Neural progenitor cell (in vitro differentiated cells): ENCODE measurements at regions not wholly inside any gene's neighbourhood (a gene's known extent, or its start where the extent isn't known, plus 50 kb on each side); places are given as distances from the start of the nearest gene placed in this dataset.

ENCODE experiments used
- DNase-seq: peaks from one replicate; pipeline ENCODE4 v3.0.0-alpha.2; 2016; ENCODE audit warnings: low spot score
- H2AFZ ChIP-seq: fragments of 200-600 bp; sonication (generic); replicated peaks from 2 replicates; pipeline ENCODE4 v1.6.1; 2016; ENCODE audit warnings: antibody characterized with exemption
- H3F3A ChIP-seq: fragments of 200-600 bp; sonication (generic); 2 replicates; pipeline ENCODE4 v1.6.1; 2016; ENCODE audit warnings: antibody characterized with exemption, low read depth
- H3K27ac ChIP-seq: fragments of 200-600 bp; sonication (generic); 2 replicates; pipeline ENCODE4 v1.5.1; 2016; ENCODE audit warnings: mild to moderate bottlenecking
- H3K27me3 ChIP-seq: fragments of 200-600 bp; sonication (generic); 2 replicates; pipeline ENCODE4 v1.6.1; 2016; ENCODE audit warnings: mild to moderate bottlenecking, moderate library complexity
- H3K36me3 ChIP-seq: fragments of 200-600 bp; sonication (generic); 2 replicates; pipeline ENCODE4 v1.5.1; 2016
- H3K4me1 ChIP-seq: fragments of 200-600 bp; sonication (generic); 2 replicates; pipeline ENCODE4 v1.6.1; 2016; ENCODE audit warnings: mixed run types
- H3K4me2 ChIP-seq: fragments of 200-600 bp; sonication (generic); 2 replicates; pipeline ENCODE4 v1.6.1; 2016
- H3K4me3 ChIP-seq: fragments of 200-600 bp; sonication (generic); 2 replicates; pipeline ENCODE4 v1.5.1; 2016
- H3K79me2 ChIP-seq: fragments of 200-600 bp; sonication (generic); 2 replicates; pipeline ENCODE4 v1.6.1; 2016; ENCODE audit warnings: low read depth
- H3K9ac ChIP-seq: fragments of 200-600 bp; sonication (generic); 2 replicates; pipeline ENCODE4 v1.6.1; 2016
- H3K9me3 ChIP-seq: fragments of 200-600 bp; sonication (generic); 2 replicates; pipeline ENCODE4 v1.5.1; 2016; ENCODE audit warnings: low read depth
- H4K20me1 ChIP-seq: fragments of 200-600 bp; sonication (generic); 2 replicates; pipeline ENCODE4 v1.6.1; 2016; ENCODE audit warnings: low read depth
- H3K27ac Mint-ChIP-seq: 3 replicates; pipeline ENCODE4 v1.8.0; 2021; ENCODE audit warnings: mixed read lengths
- H3K27me3 Mint-ChIP-seq: 2 replicates; pipeline ENCODE4 v1.8.0; 2022; ENCODE audit warnings: low read depth, mild to moderate bottlenecking, inconsistent platforms, moderate library complexity, mixed read lengths; ENCODE audit not compliant: insufficient read depth
- H3K36me3 Mint-ChIP-seq: 3 replicates; pipeline ENCODE4 v1.8.0; 2021; ENCODE audit warnings: mixed read lengths
- H3K4me1 Mint-ChIP-seq: 3 replicates; pipeline ENCODE4 v1.8.0; 2021; ENCODE audit warnings: mixed read lengths
- H3K4me3 Mint-ChIP-seq: 3 replicates; pipeline ENCODE4 v1.8.0; 2021; ENCODE audit warnings: mild to moderate bottlenecking, moderate library complexity, mixed read lengths
- H3K9me3 Mint-ChIP-seq: 3 replicates; pipeline ENCODE4 v1.8.0; 2020; ENCODE audit warnings: mixed read lengths
- EZH2 ChIP-seq: fragments of 200-600 bp; sonication (generic); IDR thresholded peaks from 2 replicates; pipeline ENCODE4 v1.6.1; 2017; ENCODE audit warnings: antibody characterized with exemption, mild to moderate bottlenecking, moderate library complexity
- EZH2phosphoT487 ChIP-seq: fragments of 200-600 bp; sonication (generic); IDR thresholded peaks from 2 replicates; pipeline ENCODE4 v1.6.1; 2017; ENCODE audit warnings: antibody characterized with exemption
- TF ChIP-seq, protein P1 (sequence below): fragments of 200-600 bp; sonication (generic); IDR thresholded peaks from 2 replicates; pipeline ENCODE4 v1.5.1; 2017; ENCODE audit warnings: antibody characterized with exemption, mild to moderate bottlenecking

- Mint-ChIP-seq H3K9me3 (no peaks in the 10 kb centered on the region), H3K27me3 (peaks cover 2% of the 10 kb centered on the region), H3K27ac (no peak overlapping the region), H3K4me1 (no peaks in the 10 kb centered on the region), H3K4me3 (no peak overlapping the region), H3K36me3 (no peaks in the 10 kb centered on the region)
- peaks cover 3% of the 10 kb centered on the region for H3K4me1 ChIP-seq
- H3K4me2 ChIP-seq, result no peak overlapping the region
- H4K20me1 ChIP-seq, result no peaks in the 10 kb centered on the region
- H3K27ac ChIP-seq, result no peak overlapping the region
- DNase-seq, result no peak
- H3K36me3 ChIP-seq, result no peaks in the 10 kb centered on the region
- no peaks in the 10 kb centered on the region for H3K79me2 ChIP-seq
- no peaks in the 10 kb centered on the region for H3K9me3 ChIP-seq
- no peaks in the 10 kb centered on the region for H3K27me3 ChIP-seq
- no peak overlapping the region for H3K4me3 ChIP-seq
- TF ChIP-seq EZH2, result no peak
- no peak for TF ChIP-seq EZH2phosphoT487
- TF ChIP-seq, protein P1, sequence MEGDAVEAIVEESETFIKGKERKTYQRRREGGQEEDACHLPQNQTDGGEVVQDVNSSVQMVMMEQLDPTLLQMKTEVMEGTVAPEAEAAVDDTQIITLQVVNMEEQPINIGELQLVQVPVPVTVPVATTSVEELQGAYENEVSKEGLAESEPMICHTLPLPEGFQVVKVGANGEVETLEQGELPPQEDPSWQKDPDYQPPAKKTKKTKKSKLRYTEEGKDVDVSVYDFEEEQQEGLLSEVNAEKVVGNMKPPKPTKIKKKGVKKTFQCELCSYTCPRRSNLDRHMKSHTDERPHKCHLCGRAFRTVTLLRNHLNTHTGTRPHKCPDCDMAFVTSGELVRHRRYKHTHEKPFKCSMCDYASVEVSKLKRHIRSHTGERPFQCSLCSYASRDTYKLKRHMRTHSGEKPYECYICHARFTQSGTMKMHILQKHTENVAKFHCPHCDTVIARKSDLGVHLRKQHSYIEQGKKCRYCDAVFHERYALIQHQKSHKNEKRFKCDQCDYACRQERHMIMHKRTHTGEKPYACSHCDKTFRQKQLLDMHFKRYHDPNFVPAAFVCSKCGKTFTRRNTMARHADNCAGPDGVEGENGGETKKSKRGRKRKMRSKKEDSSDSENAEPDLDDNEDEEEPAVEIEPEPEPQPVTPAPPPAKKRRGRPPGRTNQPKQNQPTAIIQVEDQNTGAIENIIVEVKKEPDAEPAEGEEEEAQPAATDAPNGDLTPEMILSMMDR, result no peak
- H3F3A ChIP-seq, result no peaks in the 10 kb centered on the region
- peak overlapping the region; percentile 28 for H2AFZ ChIP-seq
- no peak overlapping the region for H3K9ac ChIP-seq
Observed at GRCh38 chr1:157234705-157235273, 96.6 kb upstream of the ETV3 start.

DNA sequence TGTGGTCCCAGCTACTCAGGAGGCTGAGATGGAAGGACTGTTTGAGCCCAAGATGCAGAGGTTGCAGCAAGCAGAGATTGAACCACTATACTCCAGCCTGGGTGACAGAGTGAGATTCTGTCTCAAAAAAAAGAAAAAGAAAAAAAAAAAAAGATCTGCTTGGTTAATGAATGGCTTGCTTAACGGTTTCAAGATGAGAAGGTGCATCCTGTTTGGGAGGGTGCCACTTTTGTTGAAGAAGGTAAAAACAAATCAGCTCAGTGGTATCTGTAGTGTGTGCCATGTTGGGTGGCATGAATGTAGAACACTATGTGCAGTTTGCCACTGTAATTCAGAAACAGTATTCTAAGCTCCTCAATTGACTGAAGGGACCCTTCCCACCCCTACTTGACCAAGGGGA, 94.9 kb upstream of the ETV3 start:
- Histone ChIP-seq H3K9ac (no peak overlapping the region), H3K36me3 (no peaks in the 10 kb centered on the region), H3K79me2 (no peaks in the 10 kb centered on the region), H3K27ac (no peak overlapping the region), H3K4me3 (no peak overlapping the region), H3F3A (no peaks in the 10 kb centered on the region), H3K4me1 (no peaks in the 10 kb centered on the region), H3K27me3 (no peaks in the 10 kb centered on the region), H2AFZ (no peak overlapping the region), H3K9me3 (no peaks in the 10 kb centered on the region), H3K4me2 (no peak overlapping the region), H4K20me1 (no peaks in the 10 kb centered on the region)
- DNase-seq, result no peak
- no peaks in the 10 kb centered on the region for H3K9me3 Mint-ChIP-seq
- TF ChIP-seq EZH2phosphoT487, result no peak
- no peak for TF ChIP-seq EZH2
- TF ChIP-seq, protein P1, result no peak
- no peak overlapping the region for H3K4me3 Mint-ChIP-seq
- no peak overlapping the region for H3K27ac Mint-ChIP-seq
- H3K4me1 Mint-ChIP-seq, result no peaks in the 10 kb centered on the region
- no peaks in the 10 kb centered on the region for H3K36me3 Mint-ChIP-seq
- H3K27me3 Mint-ChIP-seq, result peaks cover 2% of the 10 kb centered on the region

GRCh38 chr1:157231846-157232525, 93.8 kb upstream of the ETV3 start:
- Histone ChIP-seq H3F3A (no peaks in the 10 kb centered on the region), H3K4me3 (no peak overlapping the region), H3K27ac (no peak overlapping the region), H3K9ac (no peak overlapping the region), H3K4me1 (no peaks in the 10 kb centered on the region), H4K20me1 (no peaks in the 10 kb centered on the region), H3K4me2 (no peak overlapping the region), H2AFZ (no peak overlapping the region), H3K27me3 (no peaks in the 10 kb centered on the region), H3K9me3 (no peaks in the 10 kb centered on the region), H3K36me3 (no peaks in the 10 kb centered on the region), H3K79me2 (no peaks in the 10 kb centered on the region)
- Mint-ChIP-seq H3K36me3 (no peaks in the 10 kb centered on the region), H3K27me3 (peaks cover 2% of the 10 kb centered on the region), H3K4me3 (no peak overlapping the region), H3K9me3 (no peaks in the 10 kb centered on the region), H3K27ac (no peak overlapping the region), H3K4me1 (no peaks in the 10 kb centered on the region)
- TF ChIP-seq EZH2 (no peak), EZH2phosphoT487 (no peak)
- TF ChIP-seq, protein P1, result no peak
- DNase-seq, result no peak
